IPS-18c (cell line): ENCODE measurements at regions not wholly inside any gene's neighbourhood (a gene's known extent, or its start where the extent isn't known, plus 50 kb on each side); places are given as distances from the start of the nearest gene placed in this dataset.

Experiments used
- H3K4me3 ChIP-seq: 2 replicates; pipeline ENCODE4 v1.7.0; 2013; ENCODE audit warnings: low read depth, mild to moderate bottlenecking, low read length, moderate library complexity; ENCODE audit not compliant: insufficient read depth
- H3K9me3 ChIP-seq: one replicate; pipeline ENCODE4 v1.6.1; 2013; ENCODE audit warnings: mild to moderate bottlenecking, low read length, moderate library complexity; ENCODE audit not compliant: control insufficient read depth, insufficient read depth

DNA sequence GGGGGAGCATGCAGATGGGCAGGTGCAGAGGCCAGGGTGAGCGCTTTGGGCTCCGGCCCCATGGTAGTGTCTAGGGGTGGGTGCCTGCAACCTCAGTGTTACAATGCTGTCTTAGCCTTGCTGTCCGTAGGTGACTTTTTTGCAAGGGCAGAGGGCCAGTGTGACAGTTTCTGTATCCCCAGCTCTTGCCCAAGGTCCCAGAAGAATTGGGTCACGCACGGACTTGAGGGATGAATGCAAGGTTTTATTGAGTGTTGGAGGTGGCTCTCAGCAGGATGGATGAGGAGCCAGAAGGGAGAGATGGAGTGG lies 492.5 kb downstream of the AGTPBP1 start:
- H3K4me3 ChIP-seq: no peak overlapping the region
- peaks cover 2% of the 10 kb centered on the region for H3K9me3 ChIP-seq

DNA sequence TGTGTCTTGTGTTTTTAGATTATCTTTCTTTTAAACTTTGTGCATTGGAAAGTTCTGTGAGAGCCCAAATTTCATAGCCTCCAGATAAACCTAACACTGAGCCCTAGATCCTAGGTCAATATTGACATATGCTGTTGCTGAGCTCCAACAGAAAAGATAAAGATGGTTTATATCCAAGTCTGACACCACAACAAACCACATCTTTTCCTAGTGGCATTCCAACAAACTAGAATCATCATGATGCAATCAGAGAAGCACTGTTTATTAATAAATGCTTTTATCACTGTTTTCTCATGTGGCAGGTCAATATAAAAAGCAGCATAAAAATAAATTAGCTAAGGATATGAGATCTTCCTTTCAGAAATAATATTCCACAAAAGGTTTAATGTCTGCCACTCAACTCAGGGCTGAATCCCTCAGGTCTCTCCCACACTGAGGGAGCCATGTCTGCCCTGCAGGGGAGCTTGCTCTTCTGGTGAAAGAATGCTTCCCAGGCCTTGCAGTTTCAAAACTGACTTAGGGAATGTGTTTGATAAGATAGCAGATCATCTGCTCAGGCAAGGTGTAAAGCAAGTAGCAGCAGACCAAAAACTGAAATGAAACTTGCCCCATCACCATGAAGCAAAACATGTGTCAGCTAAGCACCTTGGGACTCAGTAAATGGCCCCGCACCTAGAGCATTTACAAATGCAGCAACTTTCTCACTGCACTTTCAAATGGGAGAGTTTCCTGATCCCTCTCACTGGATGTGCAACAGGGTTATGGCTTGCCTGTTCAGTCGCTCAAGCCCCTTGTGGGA lies 493.0 kb downstream of the AGTPBP1 start:
- Histone ChIP-seq H3K9me3 (peaks cover 2% of the 10 kb centered on the region), H3K4me3 (no peak overlapping the region)

DNA sequence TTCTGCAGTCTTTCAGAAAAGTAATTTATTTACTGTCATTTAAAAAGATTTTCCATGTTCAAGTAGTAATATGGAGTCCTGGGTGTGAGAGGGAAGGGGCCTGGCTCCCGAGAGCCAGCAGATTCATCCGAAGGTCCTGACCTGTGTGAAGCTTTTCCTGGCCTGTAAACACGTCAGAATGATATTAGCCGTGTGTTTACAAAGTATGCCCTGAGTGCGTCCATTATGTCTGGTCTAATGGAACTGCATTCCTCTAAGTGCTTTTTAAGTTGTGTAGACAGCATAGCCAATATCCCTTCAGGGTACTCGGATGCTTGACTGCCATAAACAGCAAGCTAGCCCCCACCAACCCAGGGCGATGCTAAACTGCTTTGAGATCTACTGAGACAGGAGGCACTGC lies 495.2 kb downstream of the AGTPBP1 start:
- Histone ChIP-seq H3K4me3 (no peak overlapping the region), H3K9me3 (no peaks in the 10 kb centered on the region)

DNA sequence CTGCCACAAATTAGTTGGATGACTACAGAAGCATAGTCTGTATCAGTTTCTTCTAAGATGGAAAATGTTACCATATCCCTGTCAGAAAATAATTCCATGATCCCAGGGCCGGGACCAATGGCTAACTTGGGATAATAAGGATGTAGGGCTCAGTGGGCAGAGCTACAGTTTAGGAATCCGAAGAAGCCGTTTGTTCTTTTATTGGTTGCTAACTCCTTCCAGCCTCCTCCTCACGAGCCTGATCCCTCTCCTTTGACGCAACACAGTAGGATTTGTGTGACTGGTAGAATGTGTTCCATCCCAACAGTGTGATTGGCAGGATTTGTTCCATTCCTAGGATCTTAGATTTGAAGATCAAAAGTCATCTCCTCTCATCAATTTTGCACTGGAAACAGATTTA lies 496.9 kb downstream of the AGTPBP1 start:
- Histone ChIP-seq H3K9me3 (no peaks in the 10 kb centered on the region), H3K4me3 (no peak overlapping the region)

DNA sequence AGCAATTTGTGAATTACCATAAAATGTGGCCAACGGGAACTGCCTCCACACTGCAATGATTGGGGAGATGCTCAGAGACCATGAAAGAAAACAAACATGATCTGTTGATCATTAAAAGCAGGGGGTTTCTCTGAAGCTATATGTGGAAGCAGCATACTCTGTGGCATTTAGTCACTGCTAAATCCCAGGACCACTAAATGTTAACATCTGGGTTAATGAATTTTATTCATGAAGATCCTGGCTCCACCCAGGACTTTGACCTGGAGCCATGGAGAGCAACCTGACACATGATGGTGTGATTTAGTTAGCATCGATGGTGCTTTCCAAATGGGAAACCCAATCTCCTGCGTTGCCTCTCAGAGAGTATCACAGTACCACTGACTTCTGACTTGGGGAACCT lies 497.8 kb downstream of the AGTPBP1 start:
- Histone ChIP-seq H3K4me3 (no peak overlapping the region), H3K9me3 (no peaks in the 10 kb centered on the region)

DNA sequence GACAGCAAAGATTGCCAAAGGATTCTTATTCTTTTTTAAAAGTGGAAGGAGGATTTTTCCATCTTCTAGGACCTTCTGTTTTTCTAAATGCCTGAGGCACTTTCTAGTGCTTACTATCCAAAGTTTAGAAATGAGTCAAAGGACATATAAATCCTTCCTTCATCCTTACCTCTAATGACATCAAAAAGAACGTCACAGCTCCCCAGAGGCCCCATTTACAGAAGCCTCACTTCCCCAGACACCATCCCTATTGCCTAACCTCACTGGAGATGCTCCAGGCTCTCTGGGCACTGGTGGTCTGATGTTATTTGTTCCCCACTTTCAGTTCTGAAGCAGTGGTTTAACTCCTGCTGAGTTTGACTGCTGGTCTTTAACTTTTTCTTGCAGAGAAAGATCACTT lies 504.3 kb downstream of the AGTPBP1 start:
- H3K4me3 ChIP-seq: no peak overlapping the region
- no peaks in the 10 kb centered on the region for H3K9me3 ChIP-seq

DNA sequence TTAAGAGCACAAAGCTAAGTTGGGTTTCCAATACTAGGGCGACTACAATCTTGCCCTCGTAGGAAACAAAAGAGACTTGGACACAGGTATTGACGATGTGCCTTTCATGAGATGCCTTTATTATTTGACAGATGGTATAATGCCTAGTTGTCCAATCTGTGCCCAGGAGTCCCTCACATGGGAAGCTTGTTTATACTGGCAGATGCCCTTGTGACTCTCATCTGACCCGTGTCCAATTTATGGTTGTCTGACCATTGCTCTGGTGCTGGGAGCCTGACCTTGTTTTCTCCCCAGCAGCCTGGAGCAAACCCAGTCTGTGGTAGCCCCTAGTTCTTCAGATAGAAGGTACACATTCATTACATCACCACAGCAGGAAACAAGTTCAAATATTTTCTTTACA lies 511.7 kb downstream of the AGTPBP1 start:
- Histone ChIP-seq H3K9me3 (no peaks in the 10 kb centered on the region), H3K4me3 (no peak overlapping the region)

DNA sequence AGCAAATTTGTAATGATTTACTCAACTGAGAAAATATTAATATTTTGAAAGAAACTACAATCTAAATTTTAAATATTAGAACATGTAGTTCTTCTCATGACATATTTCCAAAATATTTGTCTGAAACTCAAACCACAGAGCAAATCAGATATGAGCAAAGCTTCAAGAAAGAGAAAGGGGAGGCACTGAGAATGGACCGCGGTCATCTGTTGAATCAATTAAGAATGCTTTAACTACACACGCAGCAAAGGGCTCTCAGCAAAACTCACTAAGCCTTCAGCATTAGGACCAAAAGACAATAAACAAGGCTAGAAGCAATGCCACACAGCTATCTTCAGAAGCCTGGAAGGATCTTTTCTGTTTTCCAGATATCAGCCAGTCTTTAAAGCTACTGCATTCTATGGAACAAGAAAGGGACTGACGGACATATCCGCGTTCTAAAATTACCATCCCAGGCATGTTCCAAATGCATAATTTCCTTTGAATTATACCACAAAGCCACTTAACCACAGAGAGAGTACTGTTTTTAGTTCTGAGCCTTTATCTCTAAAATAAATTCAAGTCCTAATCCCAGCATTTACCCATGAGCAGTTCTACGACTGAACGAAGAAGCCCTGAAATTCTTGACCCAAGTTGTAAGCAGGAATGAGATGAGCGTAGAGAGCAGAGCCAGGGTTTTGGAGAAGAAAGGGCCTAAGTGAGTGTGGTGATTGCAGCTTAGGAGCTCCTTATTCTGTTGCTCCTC lies 513.5 kb downstream of the AGTPBP1 start:
- H3K9me3 ChIP-seq: no peaks in the 10 kb centered on the region
- H3K4me3 ChIP-seq: no peak overlapping the region

DNA sequence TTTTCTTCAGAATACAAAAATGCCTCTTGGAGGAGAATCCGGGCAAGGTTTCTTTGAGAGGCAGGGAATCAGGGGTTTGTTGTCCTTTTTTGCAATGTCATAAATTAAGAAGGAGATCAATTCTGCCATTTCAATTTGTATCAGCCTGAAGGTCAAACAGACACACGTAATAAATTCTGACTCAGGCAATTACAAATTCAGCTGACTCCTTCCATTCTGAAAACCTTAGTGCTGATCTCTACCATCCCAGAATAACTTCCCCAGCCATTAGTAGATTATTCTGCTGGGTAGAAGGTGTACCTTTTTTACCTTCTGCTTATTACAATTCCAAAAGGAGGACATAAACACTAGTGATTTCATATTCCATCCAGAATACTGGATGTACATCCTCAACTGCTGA lies 516.6 kb downstream of the AGTPBP1 start:
- no peaks in the 10 kb centered on the region for H3K9me3 ChIP-seq
- H3K4me3 ChIP-seq: no peak overlapping the region

DNA sequence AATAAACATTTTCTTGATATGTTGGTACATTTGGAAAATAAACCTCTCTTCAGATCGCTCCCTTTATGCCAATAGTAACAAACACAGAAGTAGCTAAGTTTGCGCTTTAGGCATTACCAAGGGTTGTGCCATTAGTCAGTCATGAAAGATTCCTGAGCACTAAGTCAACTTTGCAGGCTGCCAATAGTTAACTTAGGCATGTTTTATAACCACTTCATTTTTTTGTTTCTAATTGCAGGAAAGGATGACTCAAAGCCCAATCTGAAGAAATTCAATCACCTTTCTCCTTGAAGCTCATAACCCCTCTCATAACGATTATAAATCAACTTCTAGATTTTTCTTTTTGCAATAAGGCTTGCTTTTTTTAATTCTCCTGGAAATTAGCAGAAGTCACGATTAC lies 517.0 kb downstream of the AGTPBP1 start:
- H3K9me3 ChIP-seq: no peaks in the 10 kb centered on the region
- H3K4me3 ChIP-seq: no peak overlapping the region

DNA sequence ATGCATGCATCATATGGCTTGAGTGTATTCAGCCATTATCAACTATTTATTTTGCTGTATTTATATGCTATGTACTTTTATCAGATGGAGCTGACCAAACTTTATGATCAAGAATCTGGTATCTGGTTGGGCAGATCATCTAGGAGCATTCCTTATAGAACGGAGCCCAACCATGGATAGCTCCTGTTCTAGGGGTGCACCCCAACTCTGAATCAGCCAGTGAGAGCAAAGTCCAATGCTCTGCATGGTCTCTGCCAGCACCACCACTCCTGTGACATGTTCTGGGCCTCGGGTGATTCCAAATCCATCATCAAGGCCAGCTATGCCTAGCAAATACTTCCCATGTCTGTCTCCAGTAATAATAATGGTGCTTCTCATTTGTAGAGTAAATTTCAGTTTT lies 517.5 kb downstream of the AGTPBP1 start:
- Histone ChIP-seq H3K4me3 (no peak overlapping the region), H3K9me3 (no peaks in the 10 kb centered on the region)

DNA sequence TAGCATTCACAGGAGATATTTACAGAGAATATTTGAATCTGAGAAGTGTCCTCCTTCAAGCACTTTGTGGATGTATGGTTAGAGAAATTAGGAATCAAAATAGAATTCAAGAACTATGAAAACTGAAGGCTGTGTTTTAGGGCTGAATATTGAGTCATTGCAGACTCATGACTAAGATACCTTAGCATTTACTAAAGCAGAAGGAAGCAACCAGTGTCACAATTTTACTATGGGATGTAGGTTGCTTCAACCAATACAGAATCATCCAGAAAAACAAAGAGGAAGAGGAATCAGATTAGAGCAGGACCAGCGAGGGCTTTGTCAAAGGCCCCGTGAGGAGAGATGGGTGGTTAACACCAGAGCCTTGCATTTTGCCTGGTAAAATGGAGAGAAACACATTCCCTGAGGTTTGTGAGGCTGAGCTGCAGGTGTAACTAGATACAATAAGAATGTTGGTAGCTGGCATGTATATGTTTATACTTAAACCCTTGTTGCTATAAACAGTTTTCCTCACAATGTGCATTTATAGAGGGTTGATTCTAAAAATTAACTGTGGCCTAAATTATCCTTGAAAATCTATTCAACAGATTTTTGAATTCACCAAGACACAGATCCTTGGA lies 518.1 kb downstream of the AGTPBP1 start:
- Histone ChIP-seq H3K9me3 (no peaks in the 10 kb centered on the region), H3K4me3 (no peak overlapping the region)

DNA sequence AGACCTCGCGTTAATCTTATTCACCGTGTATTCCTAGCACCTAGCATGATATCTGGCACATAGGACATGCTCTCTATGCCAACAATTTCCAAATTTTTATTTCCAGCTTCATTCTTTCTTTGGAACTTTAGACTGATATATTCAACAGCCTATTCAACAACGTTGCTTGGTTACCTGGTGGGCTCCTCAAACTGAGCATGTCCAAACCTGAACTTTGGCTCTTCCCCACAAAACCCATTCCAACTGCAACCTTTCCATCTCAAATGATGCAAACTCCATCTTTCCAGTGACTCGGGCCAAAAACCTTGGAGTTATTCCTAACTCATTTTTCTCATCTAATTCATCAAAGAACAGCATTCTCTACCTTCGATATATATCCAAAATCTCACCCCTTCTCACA lies 525.2 kb downstream of the AGTPBP1 start:
- H3K4me3 ChIP-seq: no peak overlapping the region
- H3K9me3 ChIP-seq: no peaks in the 10 kb centered on the region

DNA sequence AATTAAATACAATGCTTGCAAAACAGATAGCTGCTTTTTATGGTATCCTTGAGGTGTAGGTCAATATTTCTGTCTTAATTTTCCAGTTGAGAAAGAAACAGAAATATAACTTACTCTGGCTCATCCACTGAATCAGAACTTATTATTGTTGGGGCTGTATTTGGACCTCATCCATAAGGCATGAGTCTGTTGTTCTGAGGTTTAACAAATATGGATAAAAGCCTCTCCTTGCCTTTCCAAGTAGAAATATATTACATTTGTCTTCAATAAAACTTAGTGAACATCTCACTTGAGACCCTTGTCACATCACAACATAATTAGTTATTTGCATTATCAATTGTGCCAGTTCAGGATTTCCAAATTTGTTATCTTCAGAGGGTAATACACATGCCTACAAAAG lies 525.8 kb downstream of the AGTPBP1 start:
- Histone ChIP-seq H3K4me3 (no peak overlapping the region), H3K9me3 (no peaks in the 10 kb centered on the region)

DNA sequence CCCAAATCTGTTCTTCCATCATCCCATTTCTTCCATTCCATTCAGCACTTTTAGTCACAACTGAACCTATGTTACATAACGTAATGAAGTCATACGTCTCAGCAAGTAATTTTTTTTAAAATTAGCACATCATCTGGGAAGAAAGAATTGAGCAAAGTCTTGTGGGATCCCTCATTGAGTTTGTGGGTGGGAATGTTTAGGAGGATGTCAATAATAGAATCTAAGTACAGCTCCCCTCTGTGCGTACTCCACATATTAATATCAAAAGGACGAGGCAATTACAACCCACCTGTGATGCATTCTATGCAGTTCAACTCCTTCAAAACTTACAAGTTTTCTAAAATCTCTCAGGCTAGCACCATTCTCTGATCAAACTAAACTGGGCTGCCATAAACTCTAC lies 526.3 kb downstream of the AGTPBP1 start:
- Histone ChIP-seq H3K9me3 (no peaks in the 10 kb centered on the region), H3K4me3 (no peak overlapping the region)

DNA sequence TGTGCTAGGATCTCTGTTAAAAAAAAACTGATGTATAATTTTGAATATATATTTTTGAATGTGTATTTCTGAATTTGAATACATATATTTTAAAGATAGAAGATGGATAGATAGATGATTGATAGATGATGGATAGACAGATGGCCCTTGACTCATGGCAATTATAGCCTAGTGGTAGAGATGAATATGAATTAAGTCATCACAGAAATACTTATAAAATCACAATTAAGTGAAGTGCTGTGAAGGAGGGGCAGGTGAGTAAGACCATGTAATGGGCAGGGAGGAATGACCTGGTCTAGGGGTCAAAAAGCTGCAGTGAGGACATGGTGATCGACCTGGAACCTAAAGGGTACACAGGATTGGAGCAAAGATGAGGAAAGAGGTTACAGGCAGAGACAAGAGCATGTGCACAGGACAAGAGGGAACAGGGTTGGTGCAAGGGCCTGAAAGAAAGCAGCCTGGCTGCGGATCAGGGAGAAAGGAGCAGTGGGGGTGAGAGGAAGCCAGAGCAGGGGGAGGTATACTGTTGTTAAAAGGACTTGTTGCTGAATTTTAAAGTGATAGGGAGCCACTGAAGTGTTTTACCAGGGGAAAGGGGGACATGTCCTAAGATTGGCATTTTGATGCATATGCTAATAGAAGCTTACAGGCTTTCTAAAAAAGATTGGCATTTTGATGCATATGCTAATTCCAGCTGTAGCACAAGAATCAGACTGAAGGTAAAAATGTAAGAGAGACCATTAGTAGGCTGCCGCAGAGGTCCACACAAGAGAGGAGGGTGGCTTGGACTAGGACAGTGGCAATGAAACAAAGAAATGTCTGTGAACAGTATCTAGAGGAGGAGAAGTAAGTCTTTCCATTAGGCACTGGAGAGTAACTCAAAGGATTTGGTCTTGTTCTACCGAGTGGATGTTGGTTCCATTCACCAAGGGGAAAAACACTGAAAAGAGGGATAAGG lies 527.8 kb downstream of the AGTPBP1 start:
- Histone ChIP-seq H3K9me3 (no peaks in the 10 kb centered on the region), H3K4me3 (no peak overlapping the region)

DNA sequence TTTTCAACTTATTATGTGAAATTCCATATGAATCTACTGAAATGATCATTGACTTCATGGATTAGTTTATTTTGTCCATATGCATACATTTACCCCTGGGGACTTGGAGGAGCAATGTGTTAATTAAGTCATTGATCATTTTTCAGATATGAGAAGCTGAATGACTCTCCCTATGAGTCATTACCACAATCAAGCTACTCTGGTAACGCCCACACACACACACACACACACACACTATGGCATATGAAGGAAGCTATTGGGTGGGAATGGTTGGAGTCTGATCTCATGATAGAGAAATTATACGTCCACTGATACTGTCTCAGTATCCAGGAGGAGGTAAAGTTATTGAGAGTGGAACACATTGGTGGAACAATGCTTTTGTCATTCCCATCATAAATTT lies 528.9 kb downstream of the AGTPBP1 start:
- Histone ChIP-seq H3K4me3 (no peak overlapping the region), H3K9me3 (no peaks in the 10 kb centered on the region)
